SK-N-SH (cell line): ENCODE measurements at regions not wholly inside any gene's neighbourhood (a gene's known extent, or its start where the extent isn't known, plus 50 kb on each side); places are given as distances from the start of the nearest gene placed in this dataset.

Source experiments
- CTCF ChIA-PET: fragments of 300-600, 350-600 bp; formaldehyde crosslinking; extraction: SDS; loops from one replicate; lab custom pipeline; 2021; lab: Yijun Ruan, JAX
- POLR2A ChIA-PET: fragments of 350-600 bp; sonication (Branson Sonifier 250); formaldehyde crosslinking; extraction: SDS; loops from one replicate; lab custom pipeline; 2020; ENCODE audit warnings: antibody characterized with exemption, inconsistent platforms; lab: Yijun Ruan, JAX
- DNase-seq: peaks from one replicate; pipeline ENCODE4 v3.0.0; 2012
- H2AFZ ChIP-seq: fragments of 200-600 bp; sonication (generic); 2 replicates; pipeline ENCODE4 v1.8.1; 2016; ENCODE audit warnings: antibody characterized with exemption, mild to moderate bottlenecking, low read depth
- H3F3A ChIP-seq: fragments of 200-600 bp; sonication (generic); replicated peaks from 2 replicates; pipeline ENCODE3; 2016; ENCODE audit warnings: antibody characterized with exemption, mild to moderate bottlenecking; ENCODE audit not compliant: insufficient read depth
- H3K27ac ChIP-seq, 2 experiments: fragments of 200-500 bp in 1 of 2; fragments of 200-600 bp in 1 of 2; sonication (Bioruptor generic) in 1 of 2; sonication (generic), shearing (Covaris generic) in 1 of 2; 2 replicates each; pipeline versions ENCODE4 v1.5.1 to v1.6.1; 2014 to 2016; ENCODE audit warnings: low read depth in 2 of 2, inconsistent platforms in 1 of 2, low read length in 1 of 2, mild to moderate bottlenecking in 1 of 2, mixed read lengths in 1 of 2
- H3K27me3 ChIP-seq: fragments of 200-600 bp; sonication (generic), shearing (Covaris generic); 2 replicates; pipeline ENCODE4 v1.6.1; 2016; ENCODE audit warnings: mixed run types; ENCODE audit not compliant: insufficient read depth
- H3K36me3 ChIP-seq, 2 experiments: fragments of 200-500 bp in 1 of 2; fragments of 200-600 bp in 1 of 2; sonication (Bioruptor generic) in 1 of 2; sonication (generic) in 1 of 2; replicated peaks in 1 of 2; 2 replicates each; pipeline versions ENCODE3 to v1.5.1; 2014 to 2016; ENCODE audit warnings: low read length in 1 of 2, mild to moderate bottlenecking in 1 of 2; ENCODE audit not compliant: insufficient read depth in 2 of 2, control insufficient read depth in 1 of 2
- H3K4me1 ChIP-seq, 2 experiments: fragments of 200-500 bp in 1 of 2; fragments of 200-600 bp in 1 of 2; sonication (Bioruptor generic) in 1 of 2; sonication (generic), shearing (Covaris generic) in 1 of 2; 2 replicates each; pipeline versions ENCODE4 v1.5.1 to v1.6.1; 2014 to 2016; ENCODE audit warnings: low read depth in 1 of 2, low read length in 1 of 2, mixed run types in 1 of 2; ENCODE audit not compliant: insufficient read depth in 2 of 2, control insufficient read depth in 1 of 2
- H3K4me2 ChIP-seq: fragments of 200-600 bp; sonication (generic), shearing (Covaris generic); 2 replicates; pipeline ENCODE4 v1.6.1; 2017; ENCODE audit warnings: mixed run types
- H3K4me3 ChIP-seq, 2 experiments: fragments of 200-500 bp in 1 of 2; fragments of 200-600 bp in 1 of 2; sonication (Bioruptor generic) in 1 of 2; sonication (generic), shearing (Covaris generic) in 1 of 2; 2 replicates each; pipeline versions ENCODE4 v1.5.1 to v1.8.1; 2014 to 2016; ENCODE audit warnings: low read depth in 2 of 2, inconsistent platforms in 1 of 2, low read length in 1 of 2, mild to moderate bottlenecking in 1 of 2, mixed read lengths in 1 of 2, moderate library complexity in 1 of 2
- H3K79me2 ChIP-seq: fragments of 200-600 bp; sonication (generic); 2 replicates; pipeline ENCODE4 v1.8.1; 2017; ENCODE audit warnings: mild to moderate bottlenecking; ENCODE audit not compliant: insufficient read depth
- H3K9ac ChIP-seq: fragments of 200-600 bp; sonication (generic); 2 replicates; pipeline ENCODE4 v1.6.1; 2017; ENCODE audit warnings: mixed run types
- H3K9me2 ChIP-seq: fragments of 200-600 bp; sonication (generic); 2 replicates; pipeline ENCODE4 v1.6.1; 2017; ENCODE audit warnings: mixed run types
- H3K9me3 ChIP-seq: fragments of 200-600 bp; sonication (generic); 2 replicates; pipeline ENCODE4 v1.6.1; 2017; ENCODE audit warnings: mixed run types, mild to moderate bottlenecking, moderate library complexity
- H4K20me1 ChIP-seq: fragments of 200-600 bp; sonication (generic); 2 replicates; pipeline ENCODE4 v1.6.1; 2017; ENCODE audit warnings: mild to moderate bottlenecking, mixed run types; ENCODE audit not compliant: insufficient read depth
- CHD2 ChIP-seq: fragments of 150-350 bp; IDR thresholded peaks from 2 replicates; pipeline ENCODE4 v1.6.1; 2018; ENCODE audit warnings: low read length; ENCODE audit not compliant: partially characterized antibody
- ELF1 ChIP-seq: IDR thresholded peaks from 2 replicates; pipeline ENCODE4 v1.4.0; 2012
- FOSL2 ChIP-seq: IDR thresholded peaks from 2 replicates; pipeline ENCODE4 v1.4.0; 2012; ENCODE audit warnings: low read depth, mild to moderate bottlenecking, moderate library complexity, borderline replicate concordance
- FOXJ3 ChIP-seq: sonication (generic); formaldehyde crosslinking; IDR thresholded peaks from 2 replicates; pipeline ENCODE4 v1.5.1; 2020; ENCODE audit warnings: mild to moderate bottlenecking, missing genetic modification reagents
- GATA2 ChIP-seq: sonication (generic); formaldehyde crosslinking; IDR thresholded peaks from 2 replicates; pipeline ENCODE4 v1.5.0; 2020; ENCODE audit warnings: mild to moderate bottlenecking, missing genetic modification reagents
- JUND ChIP-seq: IDR thresholded peaks from 2 replicates; pipeline ENCODE4 v1.4.0; 2012
- MXI1 ChIP-seq: IDR thresholded peaks from 2 replicates; pipeline ENCODE4 v1.6.1; 2012; ENCODE audit warnings: mild to moderate bottlenecking, low read depth, low read length, improper control_type of control experiment
- NRF1 ChIP-seq: IDR thresholded peaks from 2 replicates; pipeline ENCODE4 v1.6.1; 2012; ENCODE audit warnings: low read depth, mild to moderate bottlenecking, low read length
- RAD21 ChIP-seq: IDR thresholded peaks from 2 replicates; pipeline ENCODE4 v1.6.1; 2012; ENCODE audit warnings: mild to moderate bottlenecking, low read length
- RFX5 ChIP-seq: IDR thresholded peaks from 2 replicates; pipeline ENCODE4 v1.6.1; 2012; ENCODE audit warnings: mild to moderate bottlenecking, improper control_type of control experiment, low read length
- RXRA ChIP-seq: IDR thresholded peaks from 2 replicates; pipeline ENCODE4 v1.4.0; 2012; ENCODE audit warnings: low read depth, mild to moderate bottlenecking, borderline replicate concordance
- SMC3 ChIP-seq: IDR thresholded peaks from 2 replicates; pipeline ENCODE4 v1.6.1; 2012; ENCODE audit warnings: low read depth, low read length, improper control_type of control experiment
- TAF1 ChIP-seq: IDR thresholded peaks from 2 replicates; pipeline ENCODE4 v1.6.1; 2012; ENCODE audit warnings: low read depth, mild to moderate bottlenecking, low read length, moderate library complexity, borderline replicate concordance
- YY1 ChIP-seq: IDR thresholded peaks from 2 replicates; pipeline ENCODE4 v1.4.0; 2012; ENCODE audit warnings: low read depth, mild to moderate bottlenecking
- WGBS: methylation state at CpG from one replicate; pipeline ENCODE4 v1.1.6; 2017; ENCODE audit warnings: low lambda C conversion rate; 5-methylcytosine and 5-hydroxymethylcytosine counted together
- TF ChIP-seq, protein P1 (sequence below): fragments of 200-600 bp; sonication (generic); IDR thresholded peaks from 2 replicates; pipeline ENCODE4 v1.6.1; 2017; ENCODE audit warnings: antibody characterized with exemption, mild to moderate bottlenecking, moderate library complexity
- TF ChIP-seq, protein P2 (sequence below): fragments of 150-350 bp; IDR thresholded peaks from 2 replicates; pipeline ENCODE4 v1.6.1; 2017; ENCODE audit warnings: antibody characterized with exemption, low read length, low read depth, borderline replicate concordance
- TF ChIP-seq, protein P3 (sequence below): IDR thresholded peaks from 2 replicates; pipeline ENCODE4 v1.4.0; 2012; ENCODE audit warnings: low read depth, borderline replicate concordance

DNA sequence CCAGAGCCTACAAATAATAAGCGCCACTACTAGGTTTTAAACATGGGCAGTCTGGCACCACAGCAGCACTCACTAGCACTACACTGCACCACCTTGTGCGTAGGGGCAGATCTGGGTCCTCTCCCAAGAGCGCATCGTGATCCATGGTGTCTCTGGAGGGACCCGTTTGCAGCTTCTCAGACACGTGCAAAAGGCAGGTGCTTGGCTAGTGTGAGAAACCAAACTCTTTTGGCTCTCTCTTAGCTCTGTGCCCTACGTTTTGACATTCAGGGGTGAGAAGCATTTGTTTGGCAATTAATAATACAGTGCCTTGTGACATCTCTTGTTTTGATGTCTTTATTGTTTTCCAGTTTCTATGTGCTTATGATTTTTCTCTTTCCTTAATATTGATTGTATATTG lies 75.4 kb upstream of the EGFLAM start:
- Histone ChIP-seq H3F3A (no peaks in the 10 kb centered on the region), H3K36me3 (no peaks in the 10 kb centered on the region), H3K4me3 (no peak overlapping the region), H3K27ac (no peak overlapping the region), H3K4me1 (no peaks in the 10 kb centered on the region), H3K9ac (no peak overlapping the region), H3K79me2 (no peaks in the 10 kb centered on the region), H4K20me1 (no peaks in the 10 kb centered on the region)
- CTCF ChIA-PET = interaction anchor here (0.7 to 1.0 kb wide), 3 partner anchors 10 to 199 kb away, joined by 3 read pairs; no protein-coding TSS in a partner anchor
- POLR2A ChIA-PET = no interaction called here
- no peak for DNase-seq
- no peak for TF ChIP-seq MXI1
- no peak for TF ChIP-seq YY1
- TF ChIP-seq, protein P1, sequence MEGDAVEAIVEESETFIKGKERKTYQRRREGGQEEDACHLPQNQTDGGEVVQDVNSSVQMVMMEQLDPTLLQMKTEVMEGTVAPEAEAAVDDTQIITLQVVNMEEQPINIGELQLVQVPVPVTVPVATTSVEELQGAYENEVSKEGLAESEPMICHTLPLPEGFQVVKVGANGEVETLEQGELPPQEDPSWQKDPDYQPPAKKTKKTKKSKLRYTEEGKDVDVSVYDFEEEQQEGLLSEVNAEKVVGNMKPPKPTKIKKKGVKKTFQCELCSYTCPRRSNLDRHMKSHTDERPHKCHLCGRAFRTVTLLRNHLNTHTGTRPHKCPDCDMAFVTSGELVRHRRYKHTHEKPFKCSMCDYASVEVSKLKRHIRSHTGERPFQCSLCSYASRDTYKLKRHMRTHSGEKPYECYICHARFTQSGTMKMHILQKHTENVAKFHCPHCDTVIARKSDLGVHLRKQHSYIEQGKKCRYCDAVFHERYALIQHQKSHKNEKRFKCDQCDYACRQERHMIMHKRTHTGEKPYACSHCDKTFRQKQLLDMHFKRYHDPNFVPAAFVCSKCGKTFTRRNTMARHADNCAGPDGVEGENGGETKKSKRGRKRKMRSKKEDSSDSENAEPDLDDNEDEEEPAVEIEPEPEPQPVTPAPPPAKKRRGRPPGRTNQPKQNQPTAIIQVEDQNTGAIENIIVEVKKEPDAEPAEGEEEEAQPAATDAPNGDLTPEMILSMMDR = no peak
- TF ChIP-seq RFX5 = no peak
- no peak for TF ChIP-seq RAD21
- TF ChIP-seq JUND = no peak
- TF ChIP-seq TAF1 = no peak
- TF ChIP-seq FOSL2 = no peak
- TF ChIP-seq, all 33 proteins: peak for 0
- no peak overlapping the region for H2AFZ ChIP-seq
- peaks cover 22% of the 10 kb centered on the region; the same call in 1 of the 2 replicates for H3K27me3 ChIP-seq
- H3K9me3 ChIP-seq = no peaks in the 10 kb centered on the region
- no peaks in the 10 kb centered on the region for H3K9me2 ChIP-seq
- no peak overlapping the region for H3K4me2 ChIP-seq
- WGBS = 23% methylated on average over 7 of the region's 7 CpGs

DNA sequence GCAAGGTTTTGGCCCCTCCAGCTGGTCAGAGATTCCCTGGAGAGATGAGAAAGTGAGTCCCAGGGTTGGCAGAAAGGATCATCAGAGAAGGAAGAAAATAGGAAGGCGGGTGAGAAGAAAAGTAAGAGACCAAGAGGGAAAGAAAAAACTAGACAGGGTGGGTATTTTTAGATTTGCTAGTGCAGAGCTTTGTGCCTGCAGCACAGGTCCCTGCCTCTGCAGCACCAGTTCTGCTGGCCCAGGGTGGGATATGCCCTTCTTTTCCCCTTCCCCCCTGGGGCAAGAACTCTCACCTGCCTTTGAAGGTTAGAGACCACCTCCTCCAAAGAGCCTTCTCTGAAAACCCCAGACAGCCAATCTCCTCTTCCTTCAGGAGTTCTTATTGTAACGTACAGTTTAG lies 90.3 kb upstream of the EGFLAM start:
- H3F3A ChIP-seq = no peaks in the 10 kb centered on the region
- H3K4me1 ChIP-seq = no peaks in the 10 kb centered on the region
- ChIA-PET POLR2A (no interaction called here), CTCF (no interaction called here)
- no peaks in the 10 kb centered on the region for H3K9me3 ChIP-seq
- no peak overlapping the region for H3K9ac ChIP-seq
- H3K36me3 ChIP-seq = no peaks in the 10 kb centered on the region
- H4K20me1 ChIP-seq = no peaks in the 10 kb centered on the region
- TF ChIP-seq FOXJ3 = no peak
- TF ChIP-seq, protein P2, sequence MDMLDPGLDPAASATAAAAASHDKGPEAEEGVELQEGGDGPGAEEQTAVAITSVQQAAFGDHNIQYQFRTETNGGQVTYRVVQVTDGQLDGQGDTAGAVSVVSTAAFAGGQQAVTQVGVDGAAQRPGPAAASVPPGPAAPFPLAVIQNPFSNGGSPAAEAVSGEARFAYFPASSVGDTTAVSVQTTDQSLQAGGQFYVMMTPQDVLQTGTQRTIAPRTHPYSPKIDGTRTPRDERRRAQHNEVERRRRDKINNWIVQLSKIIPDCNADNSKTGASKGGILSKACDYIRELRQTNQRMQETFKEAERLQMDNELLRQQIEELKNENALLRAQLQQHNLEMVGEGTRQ = no peak
- TF ChIP-seq GATA2 (CRISPR knock-in tag) = no peak
- TF ChIP-seq CHD2 = no peak
- no peak for TF ChIP-seq RXRA
- no peak for TF ChIP-seq SMC3
- TF ChIP-seq NRF1 = no peak
- TF ChIP-seq, protein P3, sequence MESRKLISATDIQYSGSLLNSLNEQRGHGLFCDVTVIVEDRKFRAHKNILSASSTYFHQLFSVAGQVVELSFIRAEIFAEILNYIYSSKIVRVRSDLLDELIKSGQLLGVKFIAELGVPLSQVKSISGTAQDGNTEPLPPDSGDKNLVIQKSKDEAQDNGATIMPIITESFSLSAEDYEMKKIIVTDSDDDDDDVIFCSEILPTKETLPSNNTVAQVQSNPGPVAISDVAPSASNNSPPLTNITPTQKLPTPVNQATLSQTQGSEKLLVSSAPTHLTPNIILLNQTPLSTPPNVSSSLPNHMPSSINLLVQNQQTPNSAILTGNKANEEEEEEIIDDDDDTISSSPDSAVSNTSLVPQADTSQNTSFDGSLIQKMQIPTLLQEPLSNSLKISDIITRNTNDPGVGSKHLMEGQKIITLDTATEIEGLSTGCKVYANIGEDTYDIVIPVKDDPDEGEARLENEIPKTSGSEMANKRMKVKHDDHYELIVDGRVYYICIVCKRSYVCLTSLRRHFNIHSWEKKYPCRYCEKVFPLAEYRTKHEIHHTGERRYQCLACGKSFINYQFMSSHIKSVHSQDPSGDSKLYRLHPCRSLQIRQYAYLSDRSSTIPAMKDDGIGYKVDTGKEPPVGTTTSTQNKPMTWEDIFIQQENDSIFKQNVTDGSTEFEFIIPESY = no peak
- no peak for TF ChIP-seq RFX5
- TF ChIP-seq ELF1 = no peak
- TF ChIP-seq, protein P1 = no peak
- no peak overlapping the region for H2AFZ ChIP-seq
- H3K27ac ChIP-seq = no peak overlapping the region
- no peak for DNase-seq
- no peak overlapping the region for H3K4me2 ChIP-seq
- H3K4me3 ChIP-seq = no peak overlapping the region
- H3K9me2 ChIP-seq = no peaks in the 10 kb centered on the region
- 7% methylated on average over 2 of the region's 2 CpGs for WGBS
- H3K27me3 ChIP-seq = peaks cover 46% of the 10 kb centered on the region
- no peaks in the 10 kb centered on the region for H3K79me2 ChIP-seq
